ENCODE measurements at regions not wholly inside any gene's neighbourhood (a gene's known extent, or its start where the extent isn't known, plus 50 kb on each side); places are given as distances from the start of the nearest gene placed in this dataset.

GRCh38 chr16:65657556-65657955, 535.7 kb upstream of the CDH11 start:
- no TSS peak for BruUV-seq (replicated peaks)
- RAD21 ChIA-PET (ENCODE audit: low non-redundant PET in 1 of 2, low total read pairs in 2 of 2, uncharacterized antibody in 2 of 2, unreplicated experiment in 2 of 2), result no interaction called here

More at GRCh38 chr16:65657556-65657955, 535.7 kb upstream of the CDH11 start:
- Histone ChIP-seq H3K4me2 (ENCODE audit: low read length) (no peak overlapping the region), H3K4me1 (ENCODE audit: control insufficient read depth in 1 of 2, insufficient read depth in 2 of 2, low read length in 2 of 2) (no peaks in the 10 kb centered on the region), H3K9me3 (ENCODE audit: control insufficient read depth in 1 of 2, insufficient read depth in 1 of 2, low read depth in 1 of 2, low read length in 2 of 2) (no peaks in the 10 kb centered on the region; a peak in 1 of 4 replicates), H3K27ac (ENCODE audit: low read depth, low read length) (no peak overlapping the region), H3K36me3 (ENCODE audit: control insufficient read depth in 1 of 2, insufficient read depth in 2 of 2, low read length in 2 of 2) (no peaks in the 10 kb centered on the region), H3K9ac (ENCODE audit: low read length) (no peak overlapping the region), H3K27me3 (ENCODE audit: insufficient read depth, low read length) (no peaks in the 10 kb centered on the region), H2AFZ (ENCODE audit: low read depth, low read length, poor library complexity, severe bottlenecking) (no peak overlapping the region), H3K79me2 (ENCODE audit: insufficient read depth, low read length) (no peaks in the 10 kb centered on the region), H4K20me1 (ENCODE audit: insufficient read depth) (no peaks in the 10 kb centered on the region), H3K9me2 (ENCODE audit: insufficient read depth) (no peaks in the 10 kb centered on the region), H3K4me3 (replicated peaks in 1 of 2; ENCODE audit: low read depth in 1 of 2, low read length in 2 of 2) (no peak overlapping the region)
- CTCF ChIA-PET, result no interaction called here
- intact Hi-C loops (cut with micrococcal nuclease), result no loop called here
- ATAC-seq, result no peak
- DNase-seq (ENCODE audit: low read depth, low spot score), result no peak
- TF ChIP-seq SP1 (IDR thresholded peaks at IDR 0.05; ENCODE audit: low read depth) (no peak), MAX (IDR thresholded peaks at IDR 0.05) (no peak), ZNF274 (IDR thresholded peaks at IDR 0.05; ENCODE audit: low read depth, low read length) (no peak), EZH2 (IDR thresholded peaks at IDR 0.05) (no peak), REST (IDR thresholded peaks at IDR 0.05; ENCODE audit: low read depth) (no peak), EZH2phosphoT487 (IDR thresholded peaks at IDR 0.05; ENCODE audit: borderline replicate concordance) (no peak), ZFX (IDR thresholded peaks at IDR 0.05) (no peak), SIN3A (IDR thresholded peaks at IDR 0.05; ENCODE audit: low read depth) (no peak), ZBTB33 (IDR thresholded peaks at IDR 0.05; ENCODE audit: extremely low read depth, insufficient replicate concordance, low read length) (no peak), SRF (IDR thresholded peaks at IDR 0.05; ENCODE audit: low read depth) (no peak), FOSL1 (IDR thresholded peaks at IDR 0.05; ENCODE audit: low read depth) (no peak), ELF1 (IDR thresholded peaks at IDR 0.05; ENCODE audit: borderline replicate concordance, low read depth) (no peak), TCF7L2 (IDR thresholded peaks at IDR 0.05; ENCODE audit: borderline replicate concordance, extremely low read depth, insufficient read depth, insufficient read length) (no peak), CBX3 (IDR thresholded peaks at IDR 0.05; ENCODE audit: low read depth) (no peak)
- POLR2A ChIA-PET, result no interaction called here
